GM12872 (cell line): ENCODE measurements at regions not wholly inside any gene's neighbourhood (a gene's known extent, or its start where the extent isn't known, plus 50 kb on each side); places are given as distances from the start of the nearest gene placed in this dataset.

ENCODE experiments used
- TF ChIP-seq, protein P1 (sequence below): IDR thresholded peaks from 3 replicates; pipeline ENCODE4 v1.5.1; 2011; ENCODE audit warnings: low read depth, mild to moderate bottlenecking, low read length, moderate library complexity; ENCODE audit not compliant: insufficient read depth

DNA sequence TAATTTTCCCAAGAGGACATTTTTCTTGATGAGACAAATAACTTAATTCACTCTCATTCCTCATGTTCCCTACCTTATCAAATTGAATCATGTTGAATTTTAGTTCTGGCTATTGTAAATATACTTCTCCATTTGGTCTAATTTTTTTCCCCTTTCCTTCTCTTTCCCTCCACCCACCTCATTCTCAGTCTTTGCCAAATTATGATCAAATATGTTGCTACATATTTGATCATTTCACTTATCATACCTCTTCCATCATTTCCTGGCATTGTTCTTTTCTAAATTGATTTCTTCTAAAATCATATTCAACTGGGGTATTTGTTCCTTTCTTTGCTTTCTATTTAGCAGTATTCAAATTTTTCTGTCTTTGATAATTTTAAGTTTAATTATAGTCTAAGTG, 52.3 kb downstream of the HDGFL1 start:
- TF ChIP-seq, protein P1, sequence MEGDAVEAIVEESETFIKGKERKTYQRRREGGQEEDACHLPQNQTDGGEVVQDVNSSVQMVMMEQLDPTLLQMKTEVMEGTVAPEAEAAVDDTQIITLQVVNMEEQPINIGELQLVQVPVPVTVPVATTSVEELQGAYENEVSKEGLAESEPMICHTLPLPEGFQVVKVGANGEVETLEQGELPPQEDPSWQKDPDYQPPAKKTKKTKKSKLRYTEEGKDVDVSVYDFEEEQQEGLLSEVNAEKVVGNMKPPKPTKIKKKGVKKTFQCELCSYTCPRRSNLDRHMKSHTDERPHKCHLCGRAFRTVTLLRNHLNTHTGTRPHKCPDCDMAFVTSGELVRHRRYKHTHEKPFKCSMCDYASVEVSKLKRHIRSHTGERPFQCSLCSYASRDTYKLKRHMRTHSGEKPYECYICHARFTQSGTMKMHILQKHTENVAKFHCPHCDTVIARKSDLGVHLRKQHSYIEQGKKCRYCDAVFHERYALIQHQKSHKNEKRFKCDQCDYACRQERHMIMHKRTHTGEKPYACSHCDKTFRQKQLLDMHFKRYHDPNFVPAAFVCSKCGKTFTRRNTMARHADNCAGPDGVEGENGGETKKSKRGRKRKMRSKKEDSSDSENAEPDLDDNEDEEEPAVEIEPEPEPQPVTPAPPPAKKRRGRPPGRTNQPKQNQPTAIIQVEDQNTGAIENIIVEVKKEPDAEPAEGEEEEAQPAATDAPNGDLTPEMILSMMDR: no peak

- TF ChIP-seq, protein P1: no peak
These were observed 53.0 kb downstream of the HDGFL1 start for GRCh38 chr6:22622351-22622750.

DNA sequence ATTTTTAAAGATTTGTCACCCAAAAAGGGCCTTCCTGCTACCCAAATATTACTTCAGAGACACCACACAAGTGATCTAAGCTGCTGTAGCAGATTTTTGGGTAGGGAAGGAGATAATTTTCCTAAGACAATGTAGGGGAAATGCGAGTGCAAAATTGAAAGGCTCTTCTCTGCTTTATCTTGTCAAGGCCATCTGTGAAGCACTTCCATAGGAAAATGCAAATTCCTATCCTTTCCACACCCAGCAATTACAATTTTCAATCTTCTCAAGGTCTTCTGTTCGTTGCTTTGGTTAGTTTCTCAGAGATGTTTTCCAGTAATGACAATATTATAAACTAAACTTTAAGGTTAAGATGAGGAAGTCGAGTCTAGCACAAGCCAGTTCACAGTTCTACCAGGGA, 53.4 kb downstream of the HDGFL1 start:
- TF ChIP-seq, protein P1: no peak

DNA sequence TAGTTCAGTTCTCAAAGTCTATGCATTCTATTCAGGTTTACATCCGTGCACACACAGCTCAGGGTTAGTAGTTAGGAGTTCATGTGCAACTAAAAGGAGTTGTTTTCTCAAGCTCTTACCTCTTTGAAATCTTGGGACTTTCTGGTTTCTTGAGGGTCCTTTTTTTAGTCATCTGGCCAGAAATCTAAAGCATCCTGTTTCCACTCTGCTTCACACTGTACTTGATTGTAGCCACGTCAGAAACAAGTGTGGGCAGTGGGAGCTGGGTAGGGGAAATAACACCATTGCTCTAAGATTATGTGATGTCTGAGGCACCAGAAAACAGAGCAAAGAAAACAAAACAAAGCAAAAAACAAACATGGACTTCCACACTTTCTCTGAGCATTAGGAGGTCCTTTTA, 58.3 kb downstream of the HDGFL1 start:
- TF ChIP-seq, protein P1: no peak

GRCh38 chr6:22631091-22631490, 61.7 kb downstream of the HDGFL1 start:
- TF ChIP-seq, protein P1: no peak

DNA sequence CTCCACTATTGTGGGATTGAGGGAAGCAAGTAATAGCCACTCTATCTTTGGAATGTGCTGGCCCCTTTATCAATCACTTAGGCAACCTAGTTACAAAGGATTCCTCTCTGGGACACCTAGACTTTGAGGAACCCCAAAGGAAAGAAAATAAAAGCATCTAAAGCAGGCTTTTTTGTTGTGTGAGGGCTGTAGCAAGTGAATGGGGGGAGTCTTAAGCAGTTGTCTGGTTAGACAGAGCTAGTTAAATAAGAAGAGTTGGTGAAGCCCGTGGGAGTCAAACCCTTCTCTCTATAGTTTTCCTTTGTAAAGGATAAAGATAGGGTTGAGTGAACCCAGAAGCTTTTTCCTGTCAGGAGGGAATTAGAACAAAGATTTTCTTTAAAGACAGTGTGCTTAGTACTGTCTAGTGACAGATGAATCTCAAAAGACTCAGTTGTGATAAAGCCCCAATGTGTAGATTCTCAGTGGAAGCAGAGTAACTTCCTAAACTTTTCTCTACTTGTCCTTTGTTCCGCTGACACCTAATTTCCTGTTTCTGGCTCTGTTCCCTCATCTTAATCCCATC, 63.3 kb downstream of the HDGFL1 start:
- TF ChIP-seq, protein P1: no peak

DNA sequence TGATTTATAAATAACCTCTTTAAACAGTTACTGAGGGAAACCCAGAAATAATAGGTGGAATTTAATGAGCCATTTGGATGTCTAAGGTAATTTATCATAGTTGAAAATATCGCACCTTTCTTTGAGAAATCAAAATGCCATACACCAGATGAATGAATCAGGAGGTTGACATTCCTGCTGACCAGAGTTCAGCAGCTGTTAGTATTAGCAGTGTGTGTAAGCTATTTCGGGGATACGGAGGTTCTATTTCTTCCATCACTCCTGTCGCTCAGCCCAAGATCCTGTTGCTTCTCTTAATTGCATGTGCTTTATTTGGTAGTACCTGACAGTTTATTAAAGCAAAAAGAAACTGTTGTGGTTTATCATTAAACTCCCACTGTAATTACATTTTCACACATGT, 67.1 kb downstream of the HDGFL1 start:
- TF ChIP-seq, protein P1: no peak

DNA sequence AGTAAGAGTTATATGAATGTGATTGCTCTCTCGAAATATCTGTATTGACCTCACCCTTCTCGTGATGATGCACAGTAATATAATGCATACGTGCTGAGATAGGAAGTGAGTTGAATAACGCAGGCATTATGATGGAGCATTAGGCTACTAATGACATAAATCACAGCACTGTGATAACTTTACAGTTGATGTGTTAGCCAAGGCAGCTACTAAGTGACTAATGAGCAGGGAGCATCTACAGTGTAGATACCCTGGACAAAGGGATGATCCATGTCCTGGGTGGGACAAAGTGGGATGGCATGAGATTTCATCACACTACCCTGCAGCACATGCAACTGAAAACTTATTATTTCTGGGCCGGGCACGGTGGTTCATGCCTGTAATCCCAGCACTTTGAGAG, 68.4 kb downstream of the HDGFL1 start:
- TF ChIP-seq, protein P1: no peak
